C4-2B (cell line): ENCODE measurements at regions not wholly inside any gene's neighbourhood (a gene's known extent, or its start where the extent isn't known, plus 50 kb on each side); places are given as distances from the start of the nearest gene placed in this dataset.

Experiments used
- H3K27ac ChIP-seq: fragments of 450-650 bp; 2 replicates; pipeline ENCODE4 v1.5.1; 2017
- CTCF ChIP-seq: fragments of 450-650 bp; conservative IDR thresholded peaks from 2 replicates; pipeline ENCODE4 v1.5.1; 2017; ENCODE audit warnings: mild to moderate bottlenecking
- ZFX ChIP-seq: fragments of 450-650 bp; IDR thresholded peaks from 2 replicates; pipeline ENCODE4 v1.6.1; 2017

GRCh38 chr2:203800783-203801182 is 66.8 kb upstream of the CTLA4 start:
- H3K27ac ChIP-seq = no peak overlapping the region
- TF ChIP-seq ZFX = no peak
- no peak for TF ChIP-seq CTCF

GRCh38 chr2:203802342-203803052 is 65.1 kb upstream of the CTLA4 start:
- TF ChIP-seq CTCF (no peak), ZFX (no peak)
- H3K27ac ChIP-seq = no peak overlapping the region

- no peak overlapping the region for H3K27ac ChIP-seq
- no peak for TF ChIP-seq CTCF
- no peak for TF ChIP-seq ZFX
Observed at GRCh38 chr2:203803053-203803429, 64.5 kb upstream of the CTLA4 start.

GRCh38 chr2:203804070-203804469 is 63.5 kb upstream of the CTLA4 start:
- no peak for TF ChIP-seq CTCF
- no peak for TF ChIP-seq ZFX
- no peak overlapping the region for H3K27ac ChIP-seq

- H3K27ac ChIP-seq = no peak overlapping the region
Observed at GRCh38 chr2:203804764-203805485, 62.6 kb upstream of the CTLA4 start.

GRCh38 chr2:203805486-203805838 is 62.1 kb upstream of the CTLA4 start:
- H3K27ac ChIP-seq = no peak overlapping the region
- TF ChIP-seq CTCF = no peak

More at GRCh38 chr2:203804764-203805485, 62.6 kb upstream of the CTLA4 start:
- TF ChIP-seq CTCF (no peak), ZFX (no peak)

GRCh38 chr2:203806761-203807160 is 60.8 kb upstream of the CTLA4 start:
- H3K27ac ChIP-seq = no peak overlapping the region
- TF ChIP-seq CTCF (no peak), ZFX (no peak)
